HG03469 (cell line): ENCODE measurements at regions not wholly inside any gene's neighbourhood (a gene's known extent, or its start where the extent isn't known, plus 50 kb on each side); places are given as distances from the start of the nearest gene placed in this dataset.
"Not testable (repeated sequence)": the region's sequence is repeated elsewhere in the genome, so short reads cannot be mapped to it uniquely, and the experiment has no call there.

Source experiments
- ATAC-seq: cut with Tn5 transposase; IDR thresholded peaks from one replicate; pipeline ENCODE4 v1.9.1; 2021; ENCODE audit warnings: mild to moderate bottlenecking, moderate library complexity, moderate number of reproducible peaks; ENCODE audit not compliant: unreplicated experiment

DNA sequence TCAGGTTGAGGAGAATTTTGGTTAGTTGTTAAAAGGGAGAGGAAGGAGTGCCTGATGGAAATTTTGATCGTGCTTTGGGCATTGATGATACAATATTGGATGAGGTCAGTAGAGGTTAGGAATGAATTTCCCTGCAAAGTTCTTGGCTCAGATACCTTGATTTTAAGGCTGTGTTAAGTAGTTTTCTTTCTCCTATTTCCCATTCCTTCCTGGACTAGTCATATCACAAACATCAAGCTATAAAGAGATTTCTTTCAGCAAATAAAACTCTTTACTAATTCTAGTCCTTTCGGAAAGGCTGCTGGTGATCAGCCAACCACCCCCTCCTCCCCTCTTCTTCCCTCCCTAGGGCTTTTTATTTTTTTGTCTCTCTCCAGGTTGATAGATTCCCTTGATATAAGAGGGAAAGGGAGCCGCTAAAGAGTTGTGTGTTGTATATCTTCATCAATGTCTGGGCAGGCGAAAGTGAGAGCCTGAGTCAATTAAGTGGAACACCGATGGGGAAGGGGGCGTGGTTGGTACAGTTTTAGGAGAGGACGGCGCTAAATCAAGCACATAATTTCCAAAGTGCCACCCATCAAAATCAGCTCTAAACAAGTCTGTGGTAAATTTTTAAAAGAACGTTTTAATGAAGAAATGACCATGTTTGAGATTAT is 100.1 kb upstream of the PLXNA2 start:
- ATAC-seq, result no peak

DNA sequence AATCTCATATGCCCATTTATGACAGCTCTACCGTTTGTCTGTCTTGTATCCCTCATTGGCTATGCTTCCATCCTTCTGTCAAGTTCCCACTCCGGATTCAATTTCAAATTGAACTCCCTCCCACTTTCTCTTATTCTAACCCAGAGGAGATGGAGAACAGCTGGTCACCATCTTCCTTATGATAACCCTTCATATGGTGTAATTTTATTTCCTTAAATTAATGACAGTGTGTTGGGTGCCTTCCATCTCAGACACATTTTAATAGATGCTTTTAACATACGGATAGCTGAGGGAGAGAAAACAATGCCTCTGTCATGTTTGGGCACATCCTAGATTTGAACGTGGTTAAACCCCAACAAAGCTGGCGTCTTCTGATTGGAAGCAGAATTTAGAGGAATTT is 103.0 kb upstream of the PLXNA2 start:
- ATAC-seq, result no peak

DNA sequence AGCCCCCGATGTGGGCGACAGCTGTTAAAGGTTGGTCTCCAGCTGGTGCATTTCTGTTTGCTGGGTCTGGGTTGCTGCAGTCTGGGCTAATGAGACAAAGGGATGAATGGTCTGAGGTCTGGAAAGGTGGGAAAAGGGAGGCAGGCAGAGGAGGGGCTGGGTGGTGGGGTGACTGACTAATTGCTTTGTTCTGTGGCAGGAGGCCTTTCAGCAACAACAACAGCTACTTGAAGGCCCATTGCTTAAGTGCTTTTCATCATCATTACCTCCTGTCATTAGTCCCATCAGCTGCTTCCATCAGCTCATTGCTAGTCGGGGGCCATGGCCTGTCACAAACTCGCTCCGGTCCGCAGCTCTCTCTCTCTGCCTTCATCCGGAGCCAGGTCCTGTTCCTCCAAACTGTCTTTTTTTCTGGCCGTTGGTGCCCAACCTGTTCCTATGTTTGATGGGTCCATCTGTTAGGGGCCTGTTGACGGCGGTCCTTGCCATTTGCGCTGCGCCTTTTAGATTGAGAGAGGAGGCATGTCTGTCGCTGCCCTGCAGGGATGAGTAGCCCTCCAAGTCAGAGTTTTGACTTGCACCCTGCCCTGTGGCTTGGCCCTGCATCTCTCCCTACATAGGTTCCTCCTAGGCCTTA is 105.6 kb upstream of the PLXNA2 start:
- no peak for ATAC-seq

DNA sequence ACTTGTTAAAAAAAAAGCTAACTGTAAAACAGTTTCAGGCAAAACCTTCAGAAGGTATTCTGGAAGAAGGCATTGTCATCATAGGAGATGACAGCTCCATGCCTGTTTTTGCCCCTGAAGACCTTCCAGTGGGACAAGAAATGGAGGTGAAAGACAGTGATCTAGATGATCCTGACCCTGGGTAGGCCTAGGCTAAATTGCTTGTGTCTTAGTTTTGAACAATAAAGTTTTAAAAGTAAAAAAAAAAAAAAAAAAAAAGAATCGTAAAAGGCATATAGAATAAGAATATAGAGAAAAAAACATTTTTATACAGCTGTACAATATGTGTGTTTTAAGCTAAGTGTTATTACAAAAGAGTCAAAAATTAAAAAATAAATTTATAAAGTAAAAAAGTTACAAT is 106.6 kb upstream of the PLXNA2 start:
- no peak for ATAC-seq

DNA sequence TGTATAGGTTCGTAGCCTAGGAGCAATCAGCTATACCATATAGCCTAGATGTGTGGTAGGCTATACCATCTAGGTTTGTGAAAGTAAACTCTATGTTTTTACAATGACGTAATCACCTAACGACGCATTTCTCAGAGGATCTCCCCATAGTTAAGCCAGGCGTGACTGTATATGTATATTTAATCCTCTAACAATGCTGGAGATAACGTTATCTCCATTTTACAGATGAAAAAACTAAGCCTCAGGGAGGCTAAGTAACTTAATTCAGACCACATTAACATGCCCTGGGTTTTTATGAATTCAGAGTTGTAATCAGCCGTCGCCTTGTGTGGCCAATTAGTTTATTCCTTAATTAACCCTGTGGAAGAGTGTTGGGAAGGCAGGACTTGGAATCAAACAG is 107.7 kb upstream of the PLXNA2 start:
- no peak for ATAC-seq

DNA sequence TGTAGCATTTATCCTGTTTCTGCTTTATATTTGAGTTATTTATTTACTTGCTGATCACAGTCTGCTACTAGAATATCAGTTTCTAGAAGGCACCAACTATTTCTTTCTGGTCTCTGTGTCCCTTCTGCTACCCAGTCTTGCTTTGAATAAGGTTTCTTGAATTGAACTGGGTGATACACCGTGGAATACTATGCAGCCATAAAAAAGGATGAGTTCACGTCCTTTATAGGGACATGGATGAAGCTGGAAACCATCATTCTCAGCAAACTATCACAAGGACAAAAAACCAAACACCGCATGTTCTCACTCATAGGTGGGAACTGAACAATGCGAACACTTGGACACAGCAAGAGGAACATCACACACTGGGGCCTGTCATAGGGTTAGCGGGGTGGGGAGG is 109.6 kb upstream of the PLXNA2 start:
- not testable (repeated sequence) for ATAC-seq

DNA sequence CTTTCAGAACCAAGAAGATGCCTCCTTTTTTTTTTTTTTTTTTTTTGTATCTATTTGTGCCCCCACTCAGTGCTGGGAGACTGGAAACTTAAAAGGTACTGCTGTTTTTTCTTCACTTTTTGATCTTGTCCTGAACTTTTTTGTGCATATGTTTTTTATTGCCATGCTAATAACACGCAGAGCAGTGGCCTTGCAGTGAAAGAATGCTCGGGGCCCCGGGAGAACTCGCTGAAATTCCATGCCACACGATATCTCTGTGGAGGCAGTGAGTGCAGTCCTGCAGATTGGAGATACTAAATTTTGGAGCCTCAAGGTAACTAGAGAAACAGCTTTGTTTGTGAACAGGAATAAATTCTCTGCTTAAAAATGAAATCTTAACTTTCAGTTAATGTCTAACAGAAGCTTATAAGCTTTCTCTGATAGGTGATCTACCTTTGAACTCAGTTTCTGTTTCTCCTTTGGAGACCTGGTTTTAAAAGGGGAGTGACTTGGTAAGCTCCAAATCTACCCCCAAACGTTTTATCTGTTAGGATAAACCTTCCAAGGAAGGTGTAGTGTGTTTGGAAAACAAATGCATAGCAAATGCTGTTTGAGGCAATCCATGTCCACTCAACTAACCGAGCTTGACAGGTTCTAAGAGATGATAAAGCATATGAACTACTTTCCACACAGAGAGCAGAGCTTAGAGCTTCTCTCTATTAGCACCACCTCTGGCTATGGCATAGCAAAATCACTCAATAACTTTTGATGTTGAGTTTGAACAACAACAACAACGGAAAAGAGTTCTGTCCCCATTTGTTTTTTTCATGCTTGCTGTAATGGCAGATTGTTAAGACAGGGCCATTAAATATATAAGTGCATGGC is 113.7 kb upstream of the PLXNA2 start:
- ATAC-seq, result no peak

DNA sequence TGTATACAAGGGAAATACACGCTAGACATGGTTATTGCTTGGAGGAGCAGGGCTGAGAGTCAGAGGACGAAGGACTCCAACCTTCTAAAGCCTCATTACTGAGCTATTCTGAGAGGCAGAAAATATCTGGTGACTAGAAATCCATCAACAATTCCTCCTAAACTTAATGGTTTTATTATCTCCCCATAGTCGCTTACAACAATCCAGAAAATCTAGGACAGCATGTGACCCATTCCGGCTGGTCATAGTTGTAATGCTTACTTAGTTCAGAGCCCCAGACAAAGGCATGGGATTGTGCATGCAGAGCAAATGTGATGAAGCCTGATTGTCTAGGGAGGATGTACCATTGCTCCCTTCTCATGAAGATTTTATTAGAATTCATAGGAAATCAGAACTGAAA is 114.5 kb upstream of the PLXNA2 start:
- no peak for ATAC-seq

DNA sequence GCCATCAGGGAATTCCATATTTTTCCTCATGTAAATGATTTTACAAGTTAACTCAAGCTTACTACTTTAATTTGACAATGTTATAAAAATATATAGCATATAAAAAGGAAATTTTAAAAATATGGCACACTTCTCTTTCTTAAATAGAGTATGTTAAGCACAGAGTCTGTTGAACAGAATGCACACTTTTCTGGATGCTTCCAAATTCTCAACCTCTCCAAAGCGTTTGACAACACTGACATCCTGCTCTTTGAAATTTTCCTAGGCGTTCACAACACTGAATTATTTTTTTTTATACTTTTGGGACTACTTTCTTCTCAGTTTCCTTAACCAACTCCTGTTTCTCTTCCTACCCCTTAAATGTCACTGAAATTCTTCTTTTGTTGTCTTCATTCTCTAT is 117.8 kb upstream of the PLXNA2 start:
- ATAC-seq, result no peak

DNA sequence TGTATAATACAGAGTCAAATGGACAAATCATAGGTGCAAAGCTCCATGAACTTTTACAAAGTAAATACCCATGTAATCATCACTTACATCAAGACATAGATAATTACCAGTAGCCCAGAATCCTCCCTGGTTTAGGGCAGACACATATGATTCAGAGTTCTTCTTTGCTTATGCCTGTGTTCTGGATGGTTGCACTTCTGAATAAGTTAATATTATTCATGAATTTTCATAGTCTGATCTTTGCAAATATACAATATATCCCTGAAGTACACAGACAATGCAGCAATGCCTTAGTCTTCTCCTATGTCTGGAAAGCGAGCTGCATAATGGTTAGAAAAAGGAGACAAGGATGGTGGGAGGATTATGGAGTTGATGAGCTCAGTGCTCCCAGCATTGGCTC is 122.4 kb upstream of the PLXNA2 start:
- ATAC-seq, result no peak

DNA sequence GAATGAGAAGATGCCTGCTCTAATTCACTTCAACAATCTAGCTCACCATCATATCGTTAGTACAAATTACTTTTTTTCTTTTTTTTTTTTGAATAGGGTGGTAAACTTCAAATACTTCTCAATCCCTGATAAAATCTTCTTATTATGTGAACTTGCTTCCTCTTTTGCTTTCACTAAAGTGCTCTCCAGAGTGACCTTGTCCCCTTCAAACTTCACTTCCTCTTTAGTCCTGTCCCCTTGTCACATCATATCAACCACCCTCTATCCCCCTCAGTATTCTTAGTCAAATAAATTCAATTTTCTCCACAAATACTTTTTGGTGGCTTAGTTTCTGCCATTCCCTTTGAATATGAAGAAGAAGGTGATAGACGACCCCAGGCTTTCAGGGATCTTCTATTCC is 124.9 kb upstream of the PLXNA2 start:
- no peak for ATAC-seq

DNA sequence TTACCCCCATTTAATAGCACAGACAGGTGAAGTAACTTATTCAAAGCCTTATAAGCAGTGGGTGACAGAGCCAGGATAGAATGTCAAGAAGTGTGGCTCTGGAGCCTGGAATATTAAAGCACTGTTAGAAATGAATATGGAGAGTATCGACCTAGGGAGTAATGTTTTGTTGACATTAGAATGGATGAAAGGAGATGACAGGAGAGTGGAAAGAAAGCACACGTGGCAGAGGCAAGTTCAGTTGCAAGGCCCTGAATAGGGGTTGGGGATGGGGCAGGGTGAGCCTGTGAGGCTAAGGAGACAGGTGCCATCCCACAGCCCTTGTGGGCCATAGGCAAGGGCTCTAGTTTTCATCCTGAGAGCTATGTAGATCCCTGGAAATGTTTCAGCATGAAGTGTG is 125.5 kb upstream of the PLXNA2 start:
- ATAC-seq, result no peak

DNA sequence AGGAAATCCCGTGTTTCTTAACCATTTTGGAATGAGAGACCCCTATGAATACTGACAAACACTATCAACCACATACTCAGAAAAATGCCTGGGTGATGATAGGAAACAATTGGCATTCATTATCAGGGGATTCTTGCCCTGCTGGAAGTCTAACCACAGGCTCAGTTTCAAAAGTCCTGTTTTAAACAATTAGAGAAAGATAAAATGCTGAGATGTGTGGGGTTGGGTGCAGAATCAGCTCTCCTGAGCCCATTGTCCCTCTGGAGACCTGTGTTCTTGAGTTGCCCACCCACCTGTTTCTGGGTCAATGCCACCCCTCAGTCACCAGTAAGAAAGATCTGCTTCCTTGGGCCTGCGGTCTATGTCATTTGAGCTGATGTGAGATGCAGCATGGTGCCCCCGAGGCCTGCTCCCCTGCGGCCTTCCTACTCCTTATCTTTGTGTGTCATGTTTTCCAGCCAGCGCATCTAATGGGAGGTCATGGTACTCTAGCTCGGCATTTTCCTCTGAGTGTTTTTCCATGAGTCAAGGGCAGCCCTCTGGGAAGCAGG is 130.3 kb upstream of the PLXNA2 start:
- no peak for ATAC-seq

DNA sequence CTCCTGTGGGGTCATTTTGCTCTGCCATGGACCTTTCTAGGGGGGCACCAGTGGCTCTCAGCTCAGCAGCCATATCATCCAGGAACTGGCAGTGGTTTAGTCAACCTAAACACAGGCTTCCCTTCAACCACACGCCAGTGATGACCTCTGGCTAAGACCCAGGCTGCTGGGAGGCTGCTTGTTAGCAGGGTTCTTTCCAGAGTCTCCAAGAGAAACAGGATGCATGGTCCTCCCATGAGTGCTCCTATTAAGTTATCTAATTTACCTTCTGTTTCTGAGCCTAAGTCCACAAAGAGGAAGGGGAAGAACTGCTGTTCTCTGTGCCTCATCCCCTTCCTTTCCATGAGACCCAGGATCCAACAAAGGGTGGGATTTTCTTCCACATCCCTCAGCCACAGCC is 137.3 kb upstream of the PLXNA2 start:
- ATAC-seq, result no peak

DNA sequence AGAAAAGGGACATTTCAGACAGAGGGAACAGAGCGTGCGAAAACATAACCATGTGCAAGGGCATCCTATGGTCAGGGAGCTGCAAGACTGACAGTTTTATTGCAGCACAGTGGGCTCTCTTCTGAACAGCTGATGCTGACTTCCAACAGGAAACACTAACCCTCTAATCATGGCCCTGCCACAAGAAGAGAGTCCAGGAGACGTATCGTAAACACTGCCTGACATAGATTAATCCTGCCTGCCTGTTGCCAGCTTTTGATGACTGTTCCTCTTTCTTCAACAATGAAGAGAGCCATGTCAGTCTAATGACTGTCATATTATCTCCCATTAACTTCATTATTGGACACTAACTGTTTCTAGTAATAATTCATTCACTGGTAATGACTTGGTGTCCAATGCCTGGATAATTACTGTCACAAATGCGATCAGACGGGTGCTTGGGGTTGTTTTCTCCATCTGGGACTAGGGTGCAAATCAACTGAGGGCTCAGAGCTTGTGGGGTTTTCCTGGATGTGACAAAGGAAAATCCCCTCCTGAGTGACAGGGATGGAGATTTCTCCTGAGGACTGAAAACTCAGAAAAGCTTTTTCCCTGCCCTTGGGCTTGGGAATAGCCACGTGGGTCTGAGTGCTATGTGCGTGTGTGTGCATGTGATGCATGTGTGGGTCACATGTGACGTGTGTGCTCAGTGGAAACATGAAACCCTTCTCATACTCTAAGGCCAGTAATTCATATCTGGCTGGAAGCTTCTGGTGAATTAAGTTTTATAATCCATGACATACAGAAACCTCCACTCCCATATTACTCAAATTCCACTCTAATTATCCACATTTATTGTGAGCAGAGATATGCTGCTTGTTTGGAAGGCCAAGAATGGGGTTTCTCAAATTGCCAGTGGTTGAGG is 144.0 kb upstream of the PLXNA2 start:
- no peak for ATAC-seq

DNA sequence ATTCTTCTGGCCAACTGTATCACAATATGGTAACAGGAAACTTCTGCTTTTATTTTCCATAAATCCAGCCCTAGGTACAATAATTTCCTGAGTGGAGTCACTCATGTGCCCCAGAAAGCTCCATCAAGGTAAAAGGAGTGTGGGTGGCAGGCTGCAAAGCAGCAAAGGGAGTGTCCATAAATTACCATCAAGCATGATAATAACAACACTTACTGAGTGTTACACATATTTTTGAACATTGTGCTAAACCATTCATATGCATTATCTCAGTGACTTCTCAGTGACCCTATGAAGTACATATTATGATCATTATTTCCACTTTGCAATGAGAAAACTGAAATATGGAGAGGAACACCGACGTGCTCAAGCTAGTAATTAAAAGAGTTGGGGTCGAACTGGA is 149.2 kb upstream of the PLXNA2 start:
- ATAC-seq, result no peak

DNA sequence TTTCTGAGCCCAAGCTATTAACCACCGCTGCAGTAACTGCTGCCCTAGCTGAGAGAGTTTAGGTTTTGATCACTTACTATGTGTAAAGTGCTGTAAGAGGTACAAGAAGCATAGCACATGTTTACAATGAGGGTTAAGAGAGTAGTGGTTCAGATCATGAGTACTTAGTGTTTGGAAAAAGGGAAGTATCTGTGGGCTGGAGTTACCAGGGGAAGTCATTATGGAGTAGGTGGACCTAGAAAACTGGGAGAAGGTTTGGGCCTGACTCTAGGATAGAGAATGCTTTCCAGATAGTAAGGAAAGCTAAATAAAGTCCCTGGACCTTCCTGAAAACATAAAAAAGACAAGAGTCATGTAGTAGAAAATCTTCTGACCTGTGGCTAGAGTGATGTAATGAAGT is 149.6 kb upstream of the PLXNA2 start:
- no peak for ATAC-seq

DNA sequence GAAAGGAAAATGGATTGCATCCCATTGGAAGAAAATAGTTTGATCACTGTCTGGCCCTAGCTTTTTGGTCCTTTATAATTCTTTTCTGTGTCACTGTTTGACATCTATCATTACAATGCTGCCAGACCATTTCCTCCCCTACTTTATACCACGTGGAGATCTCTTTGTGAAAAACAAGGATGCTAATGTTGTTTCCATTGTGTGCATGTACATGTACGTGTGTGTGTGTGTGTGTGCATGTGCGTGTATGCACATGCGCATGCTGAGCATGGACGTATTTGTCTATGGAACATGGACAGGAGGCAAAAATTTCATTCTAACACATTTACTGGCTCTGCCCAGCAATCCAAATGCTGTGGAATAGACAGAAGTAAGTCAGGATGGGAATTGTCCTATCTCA is 153.1 kb upstream of the PLXNA2 start:
- no peak for ATAC-seq

DNA sequence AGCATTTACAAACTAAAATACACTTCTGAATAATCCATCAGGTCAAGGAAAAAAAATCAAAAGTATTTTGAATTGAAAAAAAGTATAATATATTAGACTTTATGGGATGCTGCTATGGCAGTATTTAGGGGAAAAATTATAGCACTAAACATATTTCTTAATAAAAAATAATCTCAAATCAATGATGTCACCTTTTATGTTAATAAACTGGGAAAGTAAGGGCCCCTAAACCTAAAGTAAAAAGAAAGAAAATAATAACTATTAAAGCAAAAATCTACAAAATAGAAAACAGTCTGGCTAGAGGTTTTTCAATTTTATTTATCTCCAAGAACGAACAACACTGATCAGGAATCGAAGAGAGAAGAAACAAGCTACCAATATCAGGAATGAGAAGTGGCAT is 160.8 kb upstream of the PLXNA2 start:
- ATAC-seq, result no peak

DNA sequence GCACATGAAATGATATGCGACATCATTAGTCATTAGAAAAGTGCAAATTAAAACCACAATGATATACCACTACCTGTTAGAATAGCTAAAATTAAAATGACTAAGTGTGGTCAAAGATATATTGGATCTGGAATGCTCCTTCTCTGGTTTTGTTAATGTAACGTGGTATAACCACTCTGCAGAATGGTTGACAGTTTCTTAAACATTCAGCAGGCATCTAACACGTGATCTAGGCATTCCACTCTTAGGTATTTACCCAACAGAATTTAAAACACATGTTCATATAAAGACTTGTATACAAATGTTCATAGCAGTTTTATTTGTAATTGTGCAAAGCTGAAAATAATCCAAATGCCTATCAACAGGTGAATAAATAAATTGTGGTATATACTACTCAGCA is 165.0 kb upstream of the PLXNA2 start:
- no peak for ATAC-seq

DNA sequence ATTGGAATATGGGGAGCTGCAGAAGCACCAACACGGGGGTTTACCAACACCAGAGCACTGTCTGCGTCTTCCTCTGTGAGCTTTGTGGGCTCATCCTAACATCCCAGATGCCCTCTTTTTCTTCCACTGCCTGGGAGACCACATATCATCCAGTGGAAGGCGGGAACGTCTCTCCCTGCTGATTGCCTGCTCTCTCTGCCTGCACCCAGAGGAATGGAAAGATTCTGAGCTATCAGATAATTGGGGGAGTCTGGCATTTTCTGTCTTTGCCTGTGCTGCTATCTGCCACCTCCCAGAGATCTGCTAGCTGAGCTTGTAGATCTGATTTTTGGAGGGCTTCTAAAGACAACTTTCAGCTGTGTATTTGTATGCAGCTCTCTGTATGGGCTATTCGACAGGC is 166.2 kb upstream of the PLXNA2 start:
- no peak for ATAC-seq
